ENCODE measurements at regions not wholly inside any gene's neighbourhood (a gene's known extent, or its start where the extent isn't known, plus 50 kb on each side); places are given as distances from the start of the nearest gene placed in this dataset.

DNA sequence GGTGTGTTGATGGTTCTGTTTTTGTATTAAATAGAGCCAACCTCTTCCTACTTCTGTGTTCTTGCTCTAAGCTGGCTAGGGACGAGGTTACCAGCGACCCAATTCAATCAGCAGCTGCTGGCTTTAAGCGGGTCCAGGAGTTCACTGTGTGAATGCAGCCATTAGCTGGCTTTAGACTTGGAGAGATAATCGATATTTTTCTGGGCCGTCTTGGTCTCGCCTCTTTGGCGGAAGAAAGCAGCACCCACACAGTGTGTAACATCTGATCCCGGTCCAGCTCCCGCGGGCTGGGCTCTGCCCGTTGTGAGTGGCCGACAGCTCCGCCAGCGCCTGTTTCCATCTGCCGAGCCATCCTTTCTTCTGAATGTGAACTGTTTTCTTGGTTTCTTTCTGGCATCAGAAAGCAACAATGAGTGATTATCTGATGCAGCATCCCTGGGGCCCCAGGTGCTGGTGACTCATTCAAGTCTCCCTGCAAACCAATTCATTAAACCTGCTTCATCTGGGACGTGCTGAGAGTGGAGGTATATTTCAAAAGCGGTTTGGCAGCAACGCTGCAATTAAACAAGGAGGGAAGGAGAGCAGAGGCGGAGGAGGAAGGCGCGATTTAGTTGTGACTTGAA, 90.8 kb upstream of the IRX4 start:
- Mint-ChIP-seq H3K27me3 (peaks cover 7% of the 10 kb centered on the region), H3K4me1 (no peaks in the 10 kb centered on the region)
- ATAC-seq (ENCODE audit: low read depth): no peak

GRCh38 chr5:1971944-1972343, 89.2 kb upstream of the IRX4 start:
- H3K4me1 Mint-ChIP-seq: no peaks in the 10 kb centered on the region
- H3K27me3 Mint-ChIP-seq: peaks cover 7% of the 10 kb centered on the region
- no peaks in the 10 kb centered on the region for H3K36me3 Mint-ChIP-seq
- no peak overlapping the region for H3K27ac Mint-ChIP-seq
- H3K4me3 Mint-ChIP-seq: no peak overlapping the region
- ATAC-seq (ENCODE audit: low read depth) (no peak), DNase-seq (ENCODE audit: low spot score in 2 of 2) (no peak)
- peaks cover 4% of the 10 kb centered on the region for H3K9me3 Mint-ChIP-seq

More for the DNA sequence above, 90.8 kb upstream of the IRX4 start:
- H3K9me3 Mint-ChIP-seq: peaks cover 4% of the 10 kb centered on the region
- no peaks in the 10 kb centered on the region for H3K36me3 Mint-ChIP-seq
- H3K4me3 Mint-ChIP-seq: no peak overlapping the region
- no peak overlapping the region for H3K27ac Mint-ChIP-seq
- no peak for DNase-seq (ENCODE audit: low spot score in 2 of 2)

DNA sequence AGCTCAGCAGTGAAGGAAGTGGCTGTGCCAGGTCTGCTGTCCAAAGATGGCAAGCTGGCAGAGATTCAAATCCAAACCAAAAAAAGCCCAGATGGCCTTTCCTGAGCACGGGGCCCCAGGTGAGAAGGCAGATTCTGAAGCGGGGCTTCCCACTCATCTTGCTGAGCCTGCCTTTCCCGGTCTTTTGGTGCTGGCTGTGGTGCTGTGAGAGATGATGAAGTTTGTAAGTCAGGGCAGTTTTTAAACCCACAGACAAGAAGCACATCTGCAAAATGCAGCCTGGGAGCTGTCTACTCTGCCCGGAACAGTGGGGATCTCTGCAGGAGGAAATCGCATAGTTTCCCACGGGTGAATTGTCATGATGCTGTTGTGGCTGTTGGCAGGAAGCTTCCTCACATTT, 85.0 kb upstream of the IRX4 start:
- no peak for DNase-seq (ENCODE audit: low spot score in 2 of 2)
- ATAC-seq (ENCODE audit: low read depth): no peak
- Mint-ChIP-seq H3K4me3 (no peak overlapping the region), H3K27me3 (peaks cover 2% of the 10 kb centered on the region), H3K4me1 (no peaks in the 10 kb centered on the region), H3K27ac (no peak overlapping the region), H3K9me3 (peaks cover 4% of the 10 kb centered on the region), H3K36me3 (no peaks in the 10 kb centered on the region)

- H3K27me3 Mint-ChIP-seq: peaks cover 2% of the 10 kb centered on the region
- ATAC-seq (ENCODE audit: low read depth) (no peak), DNase-seq (ENCODE audit: low spot score in 2 of 2) (no peak)
- no peak overlapping the region for H3K4me3 Mint-ChIP-seq
- no peak overlapping the region for H3K27ac Mint-ChIP-seq
- H3K9me3 Mint-ChIP-seq: no peaks in the 10 kb centered on the region
- H3K4me1 Mint-ChIP-seq: no peaks in the 10 kb centered on the region
- no peaks in the 10 kb centered on the region for H3K36me3 Mint-ChIP-seq
Measured at GRCh38 chr5:1966461-1966860, 83.7 kb upstream of the IRX4 start.

DNA sequence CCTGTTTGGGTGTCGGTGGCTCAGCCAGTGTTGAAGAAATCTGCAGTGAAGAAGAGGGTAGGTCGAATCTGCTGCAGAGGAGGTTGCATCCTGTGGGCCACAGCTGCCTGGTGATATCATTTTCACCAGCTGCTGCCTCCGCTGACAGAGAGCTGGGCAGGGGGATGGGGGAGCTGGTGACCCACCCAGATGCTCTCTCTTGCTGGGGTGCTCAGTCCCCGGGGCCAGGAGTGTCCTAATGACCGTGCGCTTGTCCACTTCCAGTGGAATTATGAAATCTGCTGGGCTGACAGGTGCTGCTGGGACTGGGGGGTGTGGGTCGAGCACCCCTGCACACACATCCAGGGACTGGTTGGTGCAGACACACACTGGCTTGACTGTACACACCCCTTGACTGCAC, 83.2 kb upstream of the IRX4 start:
- Mint-ChIP-seq H3K36me3 (no peaks in the 10 kb centered on the region), H3K4me3 (no peak overlapping the region)
- ATAC-seq (ENCODE audit: low read depth): no peak

DNA sequence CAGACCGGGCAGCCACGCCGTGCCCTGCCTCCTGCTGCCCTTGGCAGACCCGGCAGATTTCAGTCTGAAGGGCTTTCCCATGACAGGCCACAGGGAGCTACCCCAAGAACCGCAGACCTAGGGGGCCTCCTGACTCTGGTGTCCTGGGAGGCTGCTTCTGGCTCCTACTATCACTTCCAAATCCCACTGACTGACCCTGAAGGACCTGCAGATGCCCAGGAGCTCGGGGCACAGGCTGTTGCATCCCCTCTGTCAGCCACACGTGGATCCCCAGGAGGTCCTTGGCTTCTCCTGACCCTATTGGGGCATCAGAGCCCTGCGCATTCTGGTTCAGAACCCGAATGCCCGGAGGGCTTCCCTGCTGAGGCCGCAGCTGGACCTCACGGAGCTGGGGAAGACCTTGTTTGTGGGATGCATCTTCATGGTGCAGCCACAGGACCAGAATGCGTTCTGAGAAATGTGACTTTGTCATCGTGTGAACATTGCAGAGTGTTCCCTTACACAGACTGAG, 81.3 kb upstream of the IRX4 start:
- DNase-seq (ENCODE audit: low spot score in 2 of 2): no peak
- Mint-ChIP-seq H3K36me3 (no peaks in the 10 kb centered on the region), H3K27me3 (peaks cover 2% of the 10 kb centered on the region), H3K4me1 (no peaks in the 10 kb centered on the region), H3K27ac (no peak overlapping the region), H3K4me3 (no peak overlapping the region), H3K9me3 (no peaks in the 10 kb centered on the region)
- ATAC-seq (ENCODE audit: low read depth): no peak

More for the DNA sequence above, 83.2 kb upstream of the IRX4 start:
- Mint-ChIP-seq H3K27me3 (peaks cover 2% of the 10 kb centered on the region), H3K27ac (no peak overlapping the region), H3K4me1 (no peaks in the 10 kb centered on the region), H3K9me3 (no peaks in the 10 kb centered on the region)
- DNase-seq (ENCODE audit: low spot score in 2 of 2): no peak

DNA sequence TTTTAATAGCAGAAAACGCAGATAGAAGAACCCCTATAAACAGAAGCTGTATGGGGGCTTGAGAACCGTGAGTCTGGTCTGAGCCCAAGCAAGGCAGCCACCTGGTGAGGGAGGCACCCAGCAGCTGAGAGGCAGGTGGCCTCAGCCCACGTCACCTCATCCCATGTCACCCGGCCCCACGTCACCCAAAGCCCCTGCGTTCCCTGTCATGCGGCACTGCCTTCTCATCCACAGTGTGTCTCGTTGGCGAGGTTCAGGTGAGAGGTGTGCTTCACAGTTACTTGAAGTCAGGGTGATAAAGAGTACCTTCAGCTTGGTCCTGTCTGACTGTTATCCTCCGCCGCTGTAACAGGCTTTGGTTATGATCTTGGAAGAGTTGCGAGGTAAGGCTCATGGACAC, 80.6 kb upstream of the IRX4 start:
- Mint-ChIP-seq H3K4me1 (no peaks in the 10 kb centered on the region), H3K36me3 (no peaks in the 10 kb centered on the region), H3K4me3 (no peak overlapping the region), H3K9me3 (no peaks in the 10 kb centered on the region), H3K27me3 (peaks cover 2% of the 10 kb centered on the region), H3K27ac (no peak overlapping the region)
- no peak for ATAC-seq (ENCODE audit: low read depth)
- no peak for DNase-seq (ENCODE audit: low spot score in 2 of 2)

GRCh38 chr5:1962619-1963355, 80.1 kb upstream of the IRX4 start:
- no peak for ATAC-seq (ENCODE audit: low read depth)
- no peaks in the 10 kb centered on the region for H3K4me1 Mint-ChIP-seq
- H3K27ac Mint-ChIP-seq: no peak overlapping the region
- no peaks in the 10 kb centered on the region for H3K9me3 Mint-ChIP-seq
- H3K27me3 Mint-ChIP-seq: peaks cover 2% of the 10 kb centered on the region
- H3K36me3 Mint-ChIP-seq: no peaks in the 10 kb centered on the region
- no peak for DNase-seq (ENCODE audit: low spot score in 2 of 2)
- H3K4me3 Mint-ChIP-seq: no peak overlapping the region

- Mint-ChIP-seq H3K27ac (no peak overlapping the region), H3K9me3 (no peaks in the 10 kb centered on the region), H3K4me1 (no peaks in the 10 kb centered on the region), H3K36me3 (no peaks in the 10 kb centered on the region), H3K4me3 (no peak overlapping the region), H3K27me3 (peaks cover 2% of the 10 kb centered on the region)
- DNase-seq (ENCODE audit: low spot score in 2 of 2) (no peak), ATAC-seq (ENCODE audit: low read depth) (no peak)
Measured at GRCh38 chr5:1961952-1962595, 79.3 kb upstream of the IRX4 start.

DNA sequence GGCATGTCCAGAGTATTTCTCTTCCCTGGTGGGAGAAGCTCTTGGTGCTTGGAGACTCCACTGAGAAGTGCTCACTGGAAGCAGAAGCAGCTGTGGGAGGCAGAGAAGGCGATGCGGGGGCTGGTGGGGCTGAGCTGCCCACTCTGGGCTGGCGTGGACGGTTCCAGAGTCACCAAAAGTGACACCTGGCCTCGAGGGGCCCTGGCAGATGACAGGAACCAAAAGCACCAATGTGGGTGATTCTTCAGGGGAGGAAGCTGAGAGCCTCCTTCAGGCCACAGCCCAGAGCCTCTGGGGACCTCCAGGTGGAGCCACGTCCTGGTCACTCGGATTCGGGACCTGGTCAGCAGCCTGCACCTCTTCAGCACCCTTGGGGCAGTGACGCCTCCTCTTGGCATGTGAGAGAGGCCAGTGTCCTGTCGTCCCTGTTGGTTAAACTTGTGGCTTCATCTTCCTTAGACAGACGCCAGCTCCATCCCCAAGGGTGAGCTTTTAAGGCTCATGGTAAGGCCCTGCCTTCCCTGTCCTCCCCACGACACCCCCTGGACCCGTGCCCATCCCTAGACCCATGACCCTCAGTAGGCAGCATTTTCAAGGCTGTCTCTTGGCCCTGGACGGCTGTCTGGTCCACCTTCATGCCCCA, 78.7 kb upstream of the IRX4 start:
- ATAC-seq (ENCODE audit: low read depth): no peak
- H3K9me3 Mint-ChIP-seq: no peaks in the 10 kb centered on the region
- H3K27me3 Mint-ChIP-seq: no peaks in the 10 kb centered on the region
- no peak for DNase-seq (ENCODE audit: low spot score in 2 of 2)
- no peaks in the 10 kb centered on the region for H3K36me3 Mint-ChIP-seq
- H3K27ac Mint-ChIP-seq: no peak overlapping the region
- no peak overlapping the region for H3K4me3 Mint-ChIP-seq
- H3K4me1 Mint-ChIP-seq: no peaks in the 10 kb centered on the region

DNA sequence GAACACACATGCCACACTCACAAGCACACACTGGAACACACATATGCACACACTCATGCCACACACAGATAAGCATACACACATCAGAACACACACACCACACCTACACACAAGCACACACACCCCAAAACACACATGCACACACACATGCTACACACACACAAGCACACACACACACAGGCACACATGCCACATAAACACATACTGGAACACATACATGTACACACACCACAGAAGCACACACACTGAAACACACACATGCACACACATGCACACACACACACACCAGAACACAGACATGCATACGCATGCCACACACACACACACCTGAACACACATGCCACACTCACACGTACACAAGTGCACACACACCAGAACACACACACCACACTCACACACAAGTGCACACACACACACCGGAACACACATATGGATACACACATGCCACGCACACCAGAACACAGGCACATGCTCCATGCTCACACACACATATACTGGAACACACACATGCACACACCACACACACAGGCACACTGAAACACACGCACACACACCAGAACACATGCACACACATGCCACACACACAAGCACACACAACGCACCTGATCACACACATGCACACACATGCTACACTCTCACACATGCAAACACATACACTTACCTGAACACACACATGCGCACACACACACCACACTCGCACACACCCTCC, 78.0 kb upstream of the IRX4 start:
- Mint-ChIP-seq H3K4me3 (no peak overlapping the region), H3K4me1 (no peaks in the 10 kb centered on the region), H3K36me3 (no peaks in the 10 kb centered on the region), H3K27ac (no peak overlapping the region), H3K9me3 (no peaks in the 10 kb centered on the region), H3K27me3 (no peaks in the 10 kb centered on the region)
- ATAC-seq (ENCODE audit: low read depth): no peak
- DNase-seq (ENCODE audit: low spot score in 2 of 2): no peak

- no peak overlapping the region for H3K4me3 Mint-ChIP-seq
- no peaks in the 10 kb centered on the region for H3K9me3 Mint-ChIP-seq
- DNase-seq (ENCODE audit: low spot score in 2 of 2) (no peak), ATAC-seq (ENCODE audit: low read depth) (no peak)
- no peak overlapping the region for H3K27ac Mint-ChIP-seq
- no peaks in the 10 kb centered on the region for H3K4me1 Mint-ChIP-seq
- H3K36me3 Mint-ChIP-seq: no peaks in the 10 kb centered on the region
- H3K27me3 Mint-ChIP-seq: peaks cover 2% of the 10 kb centered on the region
Measured at GRCh38 chr5:1959725-1960581, 77.2 kb upstream of the IRX4 start.

DNA sequence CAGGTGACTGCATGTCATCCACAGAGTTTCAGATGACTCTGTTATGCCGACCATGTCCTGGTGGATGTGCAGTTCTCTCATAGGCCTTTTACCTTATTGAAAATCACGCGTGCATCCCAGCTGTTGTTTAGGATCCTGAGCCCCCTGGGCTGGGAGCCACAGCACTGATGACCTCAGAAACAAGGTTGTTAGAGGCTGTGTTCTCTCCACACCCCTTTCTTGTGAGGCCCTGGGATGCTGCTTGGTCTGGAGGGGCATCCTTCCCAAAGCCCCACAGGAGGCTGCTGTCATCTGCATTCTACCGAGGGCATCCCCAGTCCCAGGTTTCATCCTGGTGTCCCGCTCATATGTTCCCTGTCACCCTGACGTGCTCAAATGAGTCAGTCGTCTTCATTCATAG, 76.5 kb upstream of the IRX4 start:
- no peak for DNase-seq (ENCODE audit: low spot score in 2 of 2)
- ATAC-seq (ENCODE audit: low read depth): no peak
- Mint-ChIP-seq H3K27ac (no peak overlapping the region), H3K4me1 (no peaks in the 10 kb centered on the region), H3K4me3 (no peak overlapping the region), H3K27me3 (peaks cover 3% of the 10 kb centered on the region), H3K36me3 (no peaks in the 10 kb centered on the region), H3K9me3 (no peaks in the 10 kb centered on the region)

Measured in memory B cell (primary cell).